OCI-LY1 (cell line): ENCODE measurements at regions not wholly inside any gene's neighbourhood (a gene's known extent, or its start where the extent isn't known, plus 50 kb on each side); places are given as distances from the start of the nearest gene placed in this dataset.
"Not testable (repeated sequence)": the region's sequence is repeated elsewhere in the genome, so short reads cannot be mapped to it uniquely, and the experiment has no call there.

Experiments used
- CTCF ChIP-seq: fragments of 200-600 bp; sonication (generic), shearing (Covaris generic); IDR thresholded peaks from 2 replicates; pipeline ENCODE4 v1.5.1; 2017; ENCODE audit warnings: mild to moderate bottlenecking, antibody characterized with exemption, low read length, moderate library complexity, mixed read lengths
- EZH2 ChIP-seq: fragments of 200-600 bp; sonication (generic), shearing (Covaris generic); IDR thresholded peaks from 2 replicates; pipeline ENCODE4 v1.8.0; 2017; ENCODE audit warnings: borderline replicate concordance, mixed run types, mild to moderate bottlenecking, antibody characterized with exemption, low read length, moderate library complexity, mixed read lengths

- not testable (repeated sequence) for TF ChIP-seq CTCF, EZH2
Observed at GRCh38 chr7:75235827-75236167, 143.4 kb downstream of the GTF2IRD2B start.
